K562 (cell line): ENCODE measurements at regions not wholly inside any gene's neighbourhood (a gene's known extent, or its start where the extent isn't known, plus 50 kb on each side); places are given as distances from the start of the nearest gene placed in this dataset.

Source experiments
- BRCA1 ChIP-seq, 2 experiments: fragments of 450-650 bp in 1 of 2; sonication (generic) in 1 of 2; formaldehyde crosslinking in 1 of 2; IDR thresholded peaks; 2 replicates each; pipeline versions ENCODE4 v1.5.0 to v1.6.1; 2017 to 2020; ENCODE audit warnings: mild to moderate bottlenecking in 1 of 2, missing genetic modification reagents in 1 of 2
- CCAR2 ChIP-seq: fragments of 200-400 bp; formaldehyde crosslinking; IDR thresholded peaks from 2 replicates; pipeline ENCODE4 v1.6.1; 2017; ENCODE audit warnings: mild to moderate bottlenecking, low read depth, low read length
- CTCF ChIP-seq, 3 experiments: IDR thresholded peaks in 2 of 3; conservative IDR thresholded peaks in 1 of 3; 2 replicates each; pipeline ENCODE4 v1.5.1; 2011 to 2012; ENCODE audit warnings: low read length in 3 of 3, mild to moderate bottlenecking in 3 of 3, control low read depth in 2 of 3, improper control_type of control experiment in 1 of 3, inconsistent platforms in 1 of 3, low read depth in 1 of 3, mixed read lengths in 1 of 3, moderate library complexity in 1 of 3; ENCODE audit not compliant: insufficient read depth in 2 of 3
- NFIC ChIP-seq: fragments of 450-650 bp; IDR thresholded peaks from 2 replicates; pipeline ENCODE4 v1.6.1; 2017; ENCODE audit warnings: mild to moderate bottlenecking, inconsistent platforms
- POLR2A ChIP-seq: fragments of 450-650 bp; conservative IDR thresholded peaks from 2 replicates; pipeline ENCODE4 v1.6.1; 2016
- SRSF3 ChIP-seq: fragments of 200-400 bp; formaldehyde crosslinking; IDR thresholded peaks from 2 replicates; pipeline ENCODE4 v1.6.1; 2016; ENCODE audit warnings: mild to moderate bottlenecking, low read length, moderate library complexity; ENCODE audit not compliant: insufficient read depth
- TAF7 ChIP-seq: fragments of 450-650 bp; IDR thresholded peaks from 2 replicates; pipeline ENCODE4 v1.6.1; 2016; ENCODE audit warnings: missing genetic modification characterization, missing compliant biosample characterization
- USF1 ChIP-seq: sonication (generic); formaldehyde crosslinking; IDR thresholded peaks from 2 replicates; pipeline ENCODE4 v1.9.0; 2022; ENCODE audit warnings: mild to moderate bottlenecking, missing genetic modification reagents
- ZNF274 ChIP-seq: IDR thresholded peaks from 2 replicates; pipeline ENCODE4 v1.6.1; 2011; ENCODE audit warnings: low read depth, mild to moderate bottlenecking, low read length, moderate library complexity, borderline replicate concordance
- ZNF384 ChIP-seq: IDR thresholded peaks from 2 replicates; pipeline ENCODE4 v1.6.1; 2012; ENCODE audit warnings: low read depth, low read length, improper control_type of control experiment
- ZNF561 ChIP-seq: fragments of 450-650 bp; formaldehyde crosslinking; conservative IDR thresholded peaks from 2 replicates; pipeline ENCODE4 v1.4.0; 2020; ENCODE audit warnings: mild to moderate bottlenecking, moderate library complexity
- TF ChIP-seq, protein P1 (sequence below): sonication (generic); formaldehyde crosslinking; IDR thresholded peaks from 2 replicates; pipeline ENCODE4 v1.8.1; 2022; ENCODE audit warnings: missing genetic modification reagents

GRCh38 chr12:89238593-89238992 lies 113.7 kb downstream of the DUSP6 start:
- TF ChIP-seq ZNF274 (no peak), ZNF384 (no peak), ZNF561 (CRISPR knock-in tag) (no peak), POLR2A (no peak), CTCF (IDR thresholded peaks at IDR 0.05 in 2 of 3, conservative IDR thresholded peaks at IDR 0.05 in 1 of 3; ENCODE audit: insufficient read depth in 2 of 3, low read depth in 1 of 3, low read length in 3 of 3) (no peak), SRSF3 (no peak), BRCA1 (IDR thresholded peaks at IDR 0.05) (no peak), BRCA1 (CRISPR knock-in tag; IDR thresholded peaks at IDR 0.05) (no peak), TAF7 (tag) (no peak), CCAR2 (no peak), NFIC (no peak), USF1 (CRISPR knock-in tag) (no peak)
- TF ChIP-seq, protein P1, sequence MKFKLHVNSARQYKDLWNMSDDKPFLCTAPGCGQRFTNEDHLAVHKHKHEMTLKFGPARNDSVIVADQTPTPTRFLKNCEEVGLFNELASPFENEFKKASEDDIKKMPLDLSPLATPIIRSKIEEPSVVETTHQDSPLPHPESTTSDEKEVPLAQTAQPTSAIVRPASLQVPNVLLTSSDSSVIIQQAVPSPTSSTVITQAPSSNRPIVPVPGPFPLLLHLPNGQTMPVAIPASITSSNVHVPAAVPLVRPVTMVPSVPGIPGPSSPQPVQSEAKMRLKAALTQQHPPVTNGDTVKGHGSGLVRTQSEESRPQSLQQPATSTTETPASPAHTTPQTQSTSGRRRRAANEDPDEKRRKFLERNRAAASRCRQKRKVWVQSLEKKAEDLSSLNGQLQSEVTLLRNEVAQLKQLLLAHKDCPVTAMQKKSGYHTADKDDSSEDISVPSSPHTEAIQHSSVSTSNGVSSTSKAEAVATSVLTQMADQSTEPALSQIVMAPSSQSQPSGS (CRISPR knock-in tag) = no peak
